ENCODE measurements at regions not wholly inside any gene's neighbourhood (a gene's known extent, or its start where the extent isn't known, plus 50 kb on each side); places are given as distances from the start of the nearest gene placed in this dataset.

GRCh38 chr3:94362393-94362792 is 299.5 kb downstream of the NSUN3 start:
- TF ChIP-seq CTCF (IDR thresholded peaks at IDR 0.05; ENCODE audit: insufficient read depth, low read length, poor library complexity, severe bottlenecking) (no peak), EZH2phosphoT487 (conservative IDR thresholded peaks at IDR 0.05; ENCODE audit: low read length) (no peak)
